C4-2B (cell line): ENCODE measurements at regions not wholly inside any gene's neighbourhood (a gene's known extent, or its start where the extent isn't known, plus 50 kb on each side); places are given as distances from the start of the nearest gene placed in this dataset.

Experiments used
- ZFX ChIP-seq: fragments of 450-650 bp; IDR thresholded peaks from 2 replicates; pipeline ENCODE4 v1.6.1; 2017
- TF ChIP-seq, protein P1 (sequence below): fragments of 450-650 bp; conservative IDR thresholded peaks from 2 replicates; pipeline ENCODE4 v1.5.1; 2017; ENCODE audit warnings: mild to moderate bottlenecking

- TF ChIP-seq, protein P1, sequence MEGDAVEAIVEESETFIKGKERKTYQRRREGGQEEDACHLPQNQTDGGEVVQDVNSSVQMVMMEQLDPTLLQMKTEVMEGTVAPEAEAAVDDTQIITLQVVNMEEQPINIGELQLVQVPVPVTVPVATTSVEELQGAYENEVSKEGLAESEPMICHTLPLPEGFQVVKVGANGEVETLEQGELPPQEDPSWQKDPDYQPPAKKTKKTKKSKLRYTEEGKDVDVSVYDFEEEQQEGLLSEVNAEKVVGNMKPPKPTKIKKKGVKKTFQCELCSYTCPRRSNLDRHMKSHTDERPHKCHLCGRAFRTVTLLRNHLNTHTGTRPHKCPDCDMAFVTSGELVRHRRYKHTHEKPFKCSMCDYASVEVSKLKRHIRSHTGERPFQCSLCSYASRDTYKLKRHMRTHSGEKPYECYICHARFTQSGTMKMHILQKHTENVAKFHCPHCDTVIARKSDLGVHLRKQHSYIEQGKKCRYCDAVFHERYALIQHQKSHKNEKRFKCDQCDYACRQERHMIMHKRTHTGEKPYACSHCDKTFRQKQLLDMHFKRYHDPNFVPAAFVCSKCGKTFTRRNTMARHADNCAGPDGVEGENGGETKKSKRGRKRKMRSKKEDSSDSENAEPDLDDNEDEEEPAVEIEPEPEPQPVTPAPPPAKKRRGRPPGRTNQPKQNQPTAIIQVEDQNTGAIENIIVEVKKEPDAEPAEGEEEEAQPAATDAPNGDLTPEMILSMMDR, result no peak
- TF ChIP-seq ZFX, result no peak
Observed at GRCh38 chr16:54873071-54873470, 57.6 kb upstream of the IRX5 start.
